DND-41 (cell line): ENCODE measurements at regions not wholly inside any gene's neighbourhood (a gene's known extent, or its start where the extent isn't known, plus 50 kb on each side); places are given as distances from the start of the nearest gene placed in this dataset.

Experiments used
- CTCF ChIP-seq: IDR thresholded peaks from 2 replicates; pipeline ENCODE4 v1.5.1; 2012; ENCODE audit warnings: borderline replicate concordance, low read length, moderate library complexity, mild to moderate bottlenecking; ENCODE audit not compliant: poor library complexity, severe bottlenecking; ENCODE audit errors: extremely low read depth
- EZH2 ChIP-seq: IDR thresholded peaks from 3 replicates; pipeline ENCODE4 v1.6.1; 2012; ENCODE audit warnings: borderline replicate concordance, low read depth, mild to moderate bottlenecking, moderate library complexity, low read length, inconsistent platforms; ENCODE audit not compliant: severe bottlenecking

GRCh38 chr1:203968761-203969160 lies 104.2 kb upstream of the SOX13 start:
- TF ChIP-seq CTCF (no peak), EZH2 (no peak)
